DOHH2 (cell line): ENCODE measurements at regions not wholly inside any gene's neighbourhood (a gene's known extent, or its start where the extent isn't known, plus 50 kb on each side); places are given as distances from the start of the nearest gene placed in this dataset.
"Not testable (repeated sequence)": the region's sequence is repeated elsewhere in the genome, so short reads cannot be mapped to it uniquely, and the experiment has no call there.

Experiments used
- H3F3A ChIP-seq: fragments of 200-600 bp; sonication (generic), shearing (Covaris generic); 2 replicates; pipeline ENCODE4 v1.6.0; 2016; ENCODE audit warnings: antibody characterized with exemption, mild to moderate bottlenecking; ENCODE audit not compliant: control insufficient read depth, insufficient read depth
- H3K27ac ChIP-seq: fragments of 200-600 bp; sonication (generic); 2 replicates; pipeline ENCODE4 v1.5.1; 2014; ENCODE audit warnings: low read depth, mild to moderate bottlenecking, low read length, moderate library complexity
- H3K27me3 ChIP-seq: fragments of 200-600 bp; sonication (generic); 2 replicates; pipeline ENCODE4 v1.6.1; 2014; ENCODE audit warnings: mild to moderate bottlenecking, low read length, mixed read lengths; ENCODE audit not compliant: control insufficient read depth
- H3K36me3 ChIP-seq: fragments of 200-600 bp; sonication (generic); 2 replicates; pipeline ENCODE4 v1.6.1; 2014; ENCODE audit warnings: mild to moderate bottlenecking, low read length, moderate library complexity, mixed read lengths; ENCODE audit not compliant: control insufficient read depth
- H3K4me1 ChIP-seq: fragments of 200-600 bp; sonication (generic); 2 replicates; pipeline ENCODE4 v1.6.1; 2014; ENCODE audit warnings: mild to moderate bottlenecking, low read length, mixed read lengths; ENCODE audit not compliant: control insufficient read depth
- H3K4me2 ChIP-seq: fragments of 200-600 bp; sonication (generic); 2 replicates; pipeline ENCODE4 v1.6.0; 2014; ENCODE audit warnings: mild to moderate bottlenecking, low read length, moderate library complexity
- H3K4me3 ChIP-seq: fragments of 200-600 bp; sonication (generic); 2 replicates; pipeline ENCODE4 v1.5.1; 2014; ENCODE audit warnings: mild to moderate bottlenecking, low read length, mixed read lengths
- H3K79me2 ChIP-seq: fragments of 200-600 bp; sonication (generic); 2 replicates; pipeline ENCODE4 v1.6.1; 2014; ENCODE audit warnings: mild to moderate bottlenecking, low read length, mixed read lengths; ENCODE audit not compliant: control insufficient read depth
- H3K9me2 ChIP-seq: fragments of 200-600 bp; sonication (generic); replicated peaks from 2 replicates; pipeline ENCODE4 v1.6.1; 2014; ENCODE audit warnings: mild to moderate bottlenecking, low read length, mixed read lengths; ENCODE audit not compliant: control insufficient read depth
- H3K9me3 ChIP-seq: fragments of 200-600 bp; sonication (generic); 2 replicates; pipeline ENCODE4 v1.6.1; 2014; ENCODE audit warnings: antibody characterized with exemption, low read length, mixed read lengths; ENCODE audit not compliant: control insufficient read depth, insufficient read depth
- H4K20me1 ChIP-seq: fragments of 200-600 bp; sonication (generic); 2 replicates; pipeline ENCODE4 v1.6.0; 2014; ENCODE audit warnings: low read depth, mild to moderate bottlenecking, antibody characterized with exemption, low read length, moderate library complexity; ENCODE audit not compliant: control insufficient read depth, insufficient read depth

DNA sequence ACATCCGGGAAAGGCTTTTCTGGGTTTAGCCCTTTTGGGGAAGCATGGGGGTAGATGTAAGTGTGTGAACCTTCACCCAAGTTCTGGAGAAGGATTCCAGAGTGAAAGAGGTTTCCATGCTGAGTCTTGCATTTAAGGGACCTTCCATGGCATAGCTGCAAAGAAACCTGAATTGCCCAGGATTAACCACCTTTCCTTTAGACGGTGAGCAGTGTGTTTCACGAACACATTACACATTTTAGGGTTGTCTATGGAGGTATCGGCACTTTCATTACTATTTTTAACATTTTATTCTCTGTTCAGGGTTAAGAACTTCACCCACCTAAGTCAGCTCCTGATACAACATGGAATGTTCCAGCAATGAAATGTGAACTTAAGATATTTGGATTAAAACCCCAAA lies 250.2 kb upstream of the PLGLB2 start:
- not testable (repeated sequence) for H3K79me2 ChIP-seq, H3K27me3 ChIP-seq, H3F3A ChIP-seq, H3K9me2 ChIP-seq, H3K36me3 ChIP-seq, H4K20me1 ChIP-seq, H3K9me3 ChIP-seq
- Histone ChIP-seq H3K27ac (peak overlapping the region; percentile 79), H3K4me3 (peak overlapping the region; percentile 54), H3K4me1 (peaks cover 24% of the 10 kb centered on the region), H3K4me2 (peak overlapping the region; percentile 57)

DNA sequence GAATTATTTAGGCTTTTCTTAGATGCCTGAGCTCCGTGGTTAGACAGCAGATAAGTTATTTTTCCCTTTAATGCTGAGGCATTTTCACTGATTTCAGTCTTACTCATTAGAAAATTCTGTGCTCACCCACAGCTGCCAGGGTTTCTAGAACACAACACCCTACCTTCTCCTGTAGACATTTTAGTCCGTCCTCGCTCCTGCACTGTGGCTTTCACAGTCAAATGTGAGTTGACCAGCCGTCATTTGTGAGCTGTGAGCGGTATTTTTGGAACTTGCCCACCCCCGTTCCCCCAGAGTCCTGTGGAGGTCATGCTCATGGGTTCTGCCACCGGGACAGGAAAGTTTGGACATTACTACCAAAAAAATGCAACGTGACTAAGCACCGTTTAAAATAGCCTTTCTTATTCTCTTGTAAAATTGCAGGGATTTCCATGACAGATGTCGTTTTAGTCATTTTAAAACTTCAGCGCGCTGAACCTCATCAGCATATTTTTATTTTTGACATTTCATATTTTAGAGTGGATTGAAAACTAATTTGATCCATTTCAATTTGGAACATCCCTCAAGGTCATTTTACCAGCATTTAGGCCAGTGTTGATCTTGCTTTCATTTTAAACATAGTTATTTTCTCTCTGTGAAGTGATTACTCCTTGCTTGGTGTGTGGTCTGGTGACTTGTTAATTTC lies 249.6 kb upstream of the PLGLB2 start:
- not testable (repeated sequence) for H3K36me3 ChIP-seq, H3K79me2 ChIP-seq, H4K20me1 ChIP-seq, H3K9me3 ChIP-seq, H3K27me3 ChIP-seq, H3K9me2 ChIP-seq, H3F3A ChIP-seq
- Histone ChIP-seq H3K27ac (peak overlapping the region; percentile 79), H3K4me3 (peak overlapping the region; percentile 57), H3K4me2 (peak overlapping the region; percentile 59), H3K4me1 (peaks cover 27% of the 10 kb centered on the region)

DNA sequence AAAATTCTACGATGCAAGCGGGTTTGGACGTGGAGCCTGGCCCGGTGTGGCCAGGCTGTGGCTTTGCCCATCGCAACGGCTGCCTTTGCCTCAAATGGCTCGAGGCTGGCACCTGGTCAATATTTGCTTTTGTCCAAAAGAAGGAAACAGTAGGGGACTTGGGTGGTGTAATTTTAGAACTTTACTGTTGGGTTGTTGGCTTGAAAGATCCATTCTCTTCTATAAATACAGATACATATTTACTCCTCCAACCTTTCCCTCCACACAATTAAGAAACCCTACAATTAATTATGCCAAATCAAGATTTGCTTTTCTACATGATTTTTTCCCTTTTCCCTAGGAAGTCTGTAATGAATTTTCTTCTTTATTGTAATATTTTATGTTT lies 249.0 kb upstream of the PLGLB2 start:
- Histone ChIP-seq H3K4me3 (peak overlapping the region; percentile 57), H3K4me2 (peak overlapping the region; percentile 59), H3K27ac (peak overlapping the region; percentile 79), H3K4me1 (peaks cover 27% of the 10 kb centered on the region)
- H3K79me2 ChIP-seq, H4K20me1 ChIP-seq, H3K36me3 ChIP-seq, H3K9me2 ChIP-seq, H3K9me3 ChIP-seq, H3K27me3 ChIP-seq, H3F3A ChIP-seq: not testable (repeated sequence)

DNA sequence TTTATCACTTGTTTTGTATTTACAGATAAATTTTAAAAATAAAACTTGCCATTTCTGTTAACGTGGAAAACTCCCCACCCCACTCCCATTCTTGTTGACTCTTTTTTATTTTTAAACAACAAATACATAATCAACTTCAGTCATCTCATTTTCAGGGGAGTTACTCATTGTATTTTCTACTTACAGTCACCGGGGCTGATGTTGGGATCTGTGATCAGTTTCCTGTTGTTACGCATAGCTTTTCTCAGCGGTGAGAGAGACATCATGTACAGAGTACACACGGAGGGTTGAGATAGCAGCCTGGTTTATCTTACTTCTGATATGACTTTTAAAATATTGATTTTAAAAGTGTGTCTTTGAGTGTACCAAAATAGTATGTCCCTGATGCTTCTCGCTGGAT lies 248.0 kb upstream of the PLGLB2 start:
- not testable (repeated sequence) for H4K20me1 ChIP-seq, H3F3A ChIP-seq, H3K27me3 ChIP-seq, H3K9me3 ChIP-seq, H3K9me2 ChIP-seq, H3K79me2 ChIP-seq, H3K36me3 ChIP-seq
- peak overlapping the region; percentile 78 for H3K27ac ChIP-seq
- H3K4me1 ChIP-seq = peaks cover 31% of the 10 kb centered on the region
- H3K4me3 ChIP-seq = peak overlapping the region; percentile 46
- H3K4me2 ChIP-seq = peak overlapping the region; percentile 63

DNA sequence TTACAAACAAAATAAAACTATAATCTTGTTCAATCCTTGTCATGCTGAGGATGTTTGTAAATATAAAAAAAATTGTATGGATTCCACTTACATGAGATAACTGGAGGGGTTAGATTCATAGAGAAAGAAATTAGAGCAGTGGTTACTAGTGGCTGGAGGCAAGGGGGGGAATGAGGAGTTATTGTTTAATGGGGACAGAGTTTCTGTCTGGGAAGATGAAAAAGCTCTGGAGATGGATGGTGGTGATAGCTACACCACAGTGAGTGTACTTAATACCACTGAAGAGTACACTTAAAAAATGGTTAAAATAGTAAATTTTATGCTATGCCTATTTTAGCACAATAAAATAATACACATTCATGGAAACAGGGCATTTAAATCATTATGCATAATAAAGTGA lies 247.5 kb upstream of the PLGLB2 start:
- H3K36me3 ChIP-seq, H4K20me1 ChIP-seq, H3K9me3 ChIP-seq, H3K27me3 ChIP-seq, H3F3A ChIP-seq, H3K79me2 ChIP-seq, H3K9me2 ChIP-seq: not testable (repeated sequence)
- Histone ChIP-seq H3K4me3 (peak overlapping the region; percentile 46), H3K4me2 (peak overlapping the region; percentile 63), H3K27ac (peak overlapping the region; percentile 78), H3K4me1 (peaks cover 32% of the 10 kb centered on the region)

DNA sequence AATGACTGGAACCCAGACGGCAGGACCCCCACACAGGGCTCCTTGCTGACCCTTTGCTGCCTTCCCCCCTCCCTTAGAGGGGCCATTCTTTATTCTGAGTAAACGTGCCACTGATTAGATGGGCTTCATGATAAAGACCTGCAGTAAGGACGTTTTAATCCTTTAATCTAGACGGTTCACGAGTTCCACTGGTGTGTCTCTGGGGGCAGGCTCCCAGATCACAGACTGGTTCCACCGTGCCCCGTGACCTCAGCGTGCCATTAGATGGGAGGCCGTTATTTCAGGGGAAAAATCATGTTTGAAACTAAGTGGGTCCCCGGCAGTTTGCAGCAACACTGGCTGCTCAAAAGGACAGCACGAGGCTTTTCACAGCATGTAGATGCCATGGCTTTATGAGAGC lies 246.9 kb upstream of the PLGLB2 start:
- Histone ChIP-seq H3K27ac (peak overlapping the region; percentile 78), H3K4me1 (peaks cover 31% of the 10 kb centered on the region), H3K4me2 (peak overlapping the region; percentile 63), H3K4me3 (peak overlapping the region; percentile 46)
- H3K9me2 ChIP-seq, H3K27me3 ChIP-seq, H3K9me3 ChIP-seq, H3K79me2 ChIP-seq, H3F3A ChIP-seq, H4K20me1 ChIP-seq, H3K36me3 ChIP-seq: not testable (repeated sequence)
